Mammary epithelial cell (primary cell): ENCODE measurements at regions not wholly inside any gene's neighbourhood (a gene's known extent, or its start where the extent isn't known, plus 50 kb on each side); places are given as distances from the start of the nearest gene placed in this dataset.
"Not testable (repeated sequence)": the region's sequence is repeated elsewhere in the genome, so short reads cannot be mapped to it uniquely, and the experiment has no call there.

Experiments used
- EZH2 ChIP-seq: IDR thresholded peaks from 2 replicates; pipeline ENCODE4 v1.6.1; 2012; ENCODE audit warnings: low read length, inconsistent platforms, borderline replicate concordance
- TF ChIP-seq, protein P1 (sequence below), 2 donors: IDR thresholded peaks in 1 of 2; conservative IDR thresholded peaks in 1 of 2; 2 replicates each; pipeline ENCODE4 v1.5.1; 2011 to 2012; ENCODE audit warnings: inconsistent platforms in 2 of 2, low read length in 2 of 2, mild to moderate bottlenecking in 2 of 2, control low read depth in 1 of 2, low read depth in 1 of 2; ENCODE audit not compliant: insufficient read depth in 1 of 2; ENCODE audit errors: extremely low read depth in 1 of 2

DNA sequence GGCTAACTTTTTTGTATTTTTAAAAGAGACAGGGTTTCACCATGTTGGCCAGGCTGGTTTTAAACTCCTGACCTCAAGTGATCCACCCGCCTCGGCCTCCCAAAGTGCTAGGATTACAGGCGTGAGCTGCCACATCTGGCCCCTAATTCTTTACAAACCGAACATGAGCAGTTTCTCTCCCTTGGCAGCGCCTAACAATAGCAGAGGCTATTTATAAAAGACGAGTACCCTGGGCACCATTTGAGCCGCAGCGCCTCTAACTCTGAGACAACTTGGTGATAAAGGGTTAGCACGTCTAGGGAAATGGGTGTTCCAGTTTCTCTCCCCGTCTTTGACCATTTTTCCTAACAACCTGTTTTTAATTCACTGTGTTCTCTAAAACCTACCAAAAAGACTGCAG, 168.2 kb upstream of the KL start:
- TF ChIP-seq EZH2 = not testable (repeated sequence)
- TF ChIP-seq, protein P1, sequence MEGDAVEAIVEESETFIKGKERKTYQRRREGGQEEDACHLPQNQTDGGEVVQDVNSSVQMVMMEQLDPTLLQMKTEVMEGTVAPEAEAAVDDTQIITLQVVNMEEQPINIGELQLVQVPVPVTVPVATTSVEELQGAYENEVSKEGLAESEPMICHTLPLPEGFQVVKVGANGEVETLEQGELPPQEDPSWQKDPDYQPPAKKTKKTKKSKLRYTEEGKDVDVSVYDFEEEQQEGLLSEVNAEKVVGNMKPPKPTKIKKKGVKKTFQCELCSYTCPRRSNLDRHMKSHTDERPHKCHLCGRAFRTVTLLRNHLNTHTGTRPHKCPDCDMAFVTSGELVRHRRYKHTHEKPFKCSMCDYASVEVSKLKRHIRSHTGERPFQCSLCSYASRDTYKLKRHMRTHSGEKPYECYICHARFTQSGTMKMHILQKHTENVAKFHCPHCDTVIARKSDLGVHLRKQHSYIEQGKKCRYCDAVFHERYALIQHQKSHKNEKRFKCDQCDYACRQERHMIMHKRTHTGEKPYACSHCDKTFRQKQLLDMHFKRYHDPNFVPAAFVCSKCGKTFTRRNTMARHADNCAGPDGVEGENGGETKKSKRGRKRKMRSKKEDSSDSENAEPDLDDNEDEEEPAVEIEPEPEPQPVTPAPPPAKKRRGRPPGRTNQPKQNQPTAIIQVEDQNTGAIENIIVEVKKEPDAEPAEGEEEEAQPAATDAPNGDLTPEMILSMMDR (conservative IDR thresholded peaks at IDR 0.05 in 1 of 2, IDR thresholded peaks at IDR 0.05 in 1 of 2; ENCODE audit: extremely low read depth in 1 of 2, insufficient read depth in 1 of 2, low read depth in 1 of 2, low read length in 2 of 2) = not testable (repeated sequence)
